Parathyroid adenoma (tissue), 2 donors: ENCODE measurements at regions not wholly inside any gene's neighbourhood (a gene's known extent, or its start where the extent isn't known, plus 50 kb on each side); places are given as distances from the start of the nearest gene placed in this dataset.
"Not testable (repeated sequence)": the region's sequence is repeated elsewhere in the genome, so short reads cannot be mapped to it uniquely, and the experiment has no call there.

Experiments used
- H2AFZ ChIP-seq: fragments of 300-600 bp; sonication (generic); one replicate; pipeline ENCODE4 v1.7.0; 2017; ENCODE audit warnings: antibody characterized with exemption, mild to moderate bottlenecking
- H3K27ac ChIP-seq: fragments of 300-600 bp; sonication (generic); one replicate; pipeline ENCODE4 v1.7.0; 2017
- H3K27me3 ChIP-seq: fragments of 300-600 bp; sonication (generic); one replicate; pipeline ENCODE4 v1.7.0; 2017; ENCODE audit warnings: low read length; ENCODE audit not compliant: control insufficient read depth, insufficient read depth
- H3K36me3 ChIP-seq: fragments of 300-600 bp; sonication (generic); one replicate; pipeline ENCODE4 v1.7.0; 2017; ENCODE audit warnings: low read length; ENCODE audit not compliant: control insufficient read depth, insufficient read depth
- H3K4me1 ChIP-seq: fragments of 300-600 bp; sonication (generic); one replicate; pipeline ENCODE4 v1.7.0; 2017; ENCODE audit warnings: control low read depth
- H3K4me2 ChIP-seq: fragments of 300-600 bp; sonication (generic); one replicate; pipeline ENCODE4 v1.7.0; 2017; ENCODE audit warnings: low read length
- H3K4me3 ChIP-seq: fragments of 300-600 bp; sonication (generic); one replicate; pipeline ENCODE4 v1.7.0; 2017; ENCODE audit warnings: low read depth, low read length
- H3K79me2 ChIP-seq: fragments of 300-600 bp; sonication (generic); one replicate; pipeline ENCODE4 v1.7.0; 2017; ENCODE audit warnings: control low read depth
- H3K9ac ChIP-seq: fragments of 300-600 bp; sonication (generic); one replicate; pipeline ENCODE4 v1.7.0; 2017; ENCODE audit warnings: mild to moderate bottlenecking
- H3K9me3 ChIP-seq: fragments of 300-600 bp; sonication (generic); one replicate; pipeline ENCODE4 v1.7.0; 2017; ENCODE audit warnings: low read length; ENCODE audit not compliant: control insufficient read depth
- TF ChIP-seq, protein P1 (sequence below): fragments of 300-600 bp; sonication (generic); IDR thresholded peaks from one replicate; pipeline ENCODE4 v1.7.0; 2017; ENCODE audit warnings: antibody characterized with exemption, mild to moderate bottlenecking
- donor health status: primary hyperparathyroidism.

DNA sequence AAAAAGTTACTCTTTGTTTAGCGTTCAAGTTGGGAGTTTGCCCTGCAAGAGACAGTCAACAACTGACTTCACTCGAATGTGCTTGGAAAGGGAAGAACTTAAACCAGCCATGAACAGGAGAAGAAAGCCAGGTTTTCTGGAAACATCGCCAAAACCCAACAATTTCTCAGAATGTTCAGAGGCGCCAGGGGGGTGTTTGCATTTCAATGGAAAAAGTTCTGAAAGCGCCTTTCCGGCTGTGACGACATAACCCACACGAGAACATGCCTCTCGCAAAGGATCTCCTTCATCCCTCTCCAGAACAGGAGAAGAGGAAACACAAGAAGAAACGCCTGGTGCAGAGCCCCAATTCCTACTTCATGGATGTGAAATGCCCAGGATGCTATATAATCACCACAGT, 78.1 kb upstream of the ADGRA3 start:
- H3K79me2 ChIP-seq = no peaks in the 10 kb centered on the region
- H3K9me3 ChIP-seq = no peaks in the 10 kb centered on the region
- TF ChIP-seq, protein P1, sequence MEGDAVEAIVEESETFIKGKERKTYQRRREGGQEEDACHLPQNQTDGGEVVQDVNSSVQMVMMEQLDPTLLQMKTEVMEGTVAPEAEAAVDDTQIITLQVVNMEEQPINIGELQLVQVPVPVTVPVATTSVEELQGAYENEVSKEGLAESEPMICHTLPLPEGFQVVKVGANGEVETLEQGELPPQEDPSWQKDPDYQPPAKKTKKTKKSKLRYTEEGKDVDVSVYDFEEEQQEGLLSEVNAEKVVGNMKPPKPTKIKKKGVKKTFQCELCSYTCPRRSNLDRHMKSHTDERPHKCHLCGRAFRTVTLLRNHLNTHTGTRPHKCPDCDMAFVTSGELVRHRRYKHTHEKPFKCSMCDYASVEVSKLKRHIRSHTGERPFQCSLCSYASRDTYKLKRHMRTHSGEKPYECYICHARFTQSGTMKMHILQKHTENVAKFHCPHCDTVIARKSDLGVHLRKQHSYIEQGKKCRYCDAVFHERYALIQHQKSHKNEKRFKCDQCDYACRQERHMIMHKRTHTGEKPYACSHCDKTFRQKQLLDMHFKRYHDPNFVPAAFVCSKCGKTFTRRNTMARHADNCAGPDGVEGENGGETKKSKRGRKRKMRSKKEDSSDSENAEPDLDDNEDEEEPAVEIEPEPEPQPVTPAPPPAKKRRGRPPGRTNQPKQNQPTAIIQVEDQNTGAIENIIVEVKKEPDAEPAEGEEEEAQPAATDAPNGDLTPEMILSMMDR = no peak
- H3K4me1 ChIP-seq = no peaks in the 10 kb centered on the region
- no peak overlapping the region for H3K4me3 ChIP-seq
- H3K27ac ChIP-seq = no peak overlapping the region
- H3K36me3 ChIP-seq = no peaks in the 10 kb centered on the region
- H2AFZ ChIP-seq = no peak overlapping the region
- H3K4me2 ChIP-seq = no peak overlapping the region
- H3K27me3 ChIP-seq = no peaks in the 10 kb centered on the region
- H3K9ac ChIP-seq = no peak overlapping the region

DNA sequence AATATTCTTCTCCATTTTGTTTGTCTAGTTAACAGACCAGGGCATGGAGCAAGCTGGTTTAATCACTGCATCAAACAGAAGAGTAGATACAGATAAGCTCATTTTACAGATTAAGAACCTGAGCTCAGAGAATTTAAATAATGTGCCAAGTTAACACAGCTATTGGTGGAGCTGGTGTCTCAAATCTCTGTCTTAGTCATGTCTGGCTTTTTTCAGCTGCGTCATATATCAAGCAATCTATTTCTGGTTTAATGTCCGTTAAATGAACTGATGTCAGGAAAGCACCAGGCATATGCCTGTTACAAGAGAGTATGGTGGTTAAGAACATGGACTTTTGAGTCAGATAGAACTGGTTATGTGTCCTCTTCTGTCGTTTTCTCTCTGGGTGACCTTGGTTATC, 79.8 kb upstream of the ADGRA3 start:
- Histone ChIP-seq H3K4me3 (no peak overlapping the region), H2AFZ (peak overlapping the region; percentile 60), H3K4me1 (no peaks in the 10 kb centered on the region), H3K27ac (no peak overlapping the region), H3K27me3 (no peaks in the 10 kb centered on the region), H3K9ac (no peak overlapping the region), H3K4me2 (no peak overlapping the region), H3K79me2 (no peaks in the 10 kb centered on the region), H3K9me3 (no peaks in the 10 kb centered on the region), H3K36me3 (no peaks in the 10 kb centered on the region)
- TF ChIP-seq, protein P1 = no peak

DNA sequence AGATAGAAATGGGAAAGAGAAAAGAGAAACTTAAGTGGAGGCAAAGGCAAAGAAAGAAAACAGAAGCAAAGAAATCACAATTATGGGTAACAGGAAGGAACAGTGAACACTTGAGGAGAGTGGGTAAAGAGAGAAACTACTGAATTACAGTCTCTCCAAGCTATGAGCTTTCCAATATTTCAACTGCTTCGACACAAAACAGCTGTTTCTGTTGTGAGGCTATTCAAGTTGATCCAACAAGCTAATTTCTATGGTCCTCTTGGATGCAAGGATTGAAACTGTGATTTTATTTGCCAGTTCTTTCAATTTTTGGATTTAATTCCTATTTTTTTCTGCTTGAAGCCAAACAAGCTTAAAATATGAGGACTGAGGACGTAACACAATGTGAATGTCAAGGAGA, 80.5 kb upstream of the ADGRA3 start:
- Histone ChIP-seq H3K4me2 (no peak overlapping the region), H2AFZ (no peak overlapping the region), H3K4me3 (no peak overlapping the region), H3K9me3 (no peaks in the 10 kb centered on the region), H3K9ac (no peak overlapping the region), H3K4me1 (no peaks in the 10 kb centered on the region), H3K27ac (no peak overlapping the region), H3K36me3 (no peaks in the 10 kb centered on the region), H3K27me3 (no peaks in the 10 kb centered on the region), H3K79me2 (no peaks in the 10 kb centered on the region)
- TF ChIP-seq, protein P1 = no peak

DNA sequence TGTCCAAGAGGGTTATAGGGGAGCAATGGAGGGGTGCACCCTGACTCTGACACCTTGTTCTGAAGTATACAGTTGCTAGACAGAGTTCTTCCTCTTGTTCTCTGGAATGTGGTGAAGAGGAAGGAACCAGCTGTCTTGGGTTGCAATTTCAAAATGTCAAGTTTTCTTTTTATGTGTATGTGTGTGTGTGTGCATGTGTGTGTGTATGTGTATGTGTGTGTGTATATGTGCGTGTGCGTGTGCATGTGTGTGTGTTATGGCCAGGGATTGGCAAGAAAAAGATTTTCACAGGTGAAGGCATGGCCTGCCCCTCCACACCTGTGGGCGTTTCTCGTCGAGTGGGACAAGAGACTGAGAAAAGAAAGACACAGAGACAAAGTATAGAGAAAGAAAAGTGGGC, 81.6 kb upstream of the ADGRA3 start:
- Histone ChIP-seq H3K4me3 (no peak overlapping the region), H3K9ac (no peak overlapping the region), H3K9me3 (no peaks in the 10 kb centered on the region), H3K27ac (no peak overlapping the region), H3K36me3 (no peaks in the 10 kb centered on the region), H2AFZ (no peak overlapping the region), H3K27me3 (no peaks in the 10 kb centered on the region), H3K79me2 (no peaks in the 10 kb centered on the region), H3K4me1 (no peaks in the 10 kb centered on the region), H3K4me2 (no peak overlapping the region)
- TF ChIP-seq, protein P1 = no peak

DNA sequence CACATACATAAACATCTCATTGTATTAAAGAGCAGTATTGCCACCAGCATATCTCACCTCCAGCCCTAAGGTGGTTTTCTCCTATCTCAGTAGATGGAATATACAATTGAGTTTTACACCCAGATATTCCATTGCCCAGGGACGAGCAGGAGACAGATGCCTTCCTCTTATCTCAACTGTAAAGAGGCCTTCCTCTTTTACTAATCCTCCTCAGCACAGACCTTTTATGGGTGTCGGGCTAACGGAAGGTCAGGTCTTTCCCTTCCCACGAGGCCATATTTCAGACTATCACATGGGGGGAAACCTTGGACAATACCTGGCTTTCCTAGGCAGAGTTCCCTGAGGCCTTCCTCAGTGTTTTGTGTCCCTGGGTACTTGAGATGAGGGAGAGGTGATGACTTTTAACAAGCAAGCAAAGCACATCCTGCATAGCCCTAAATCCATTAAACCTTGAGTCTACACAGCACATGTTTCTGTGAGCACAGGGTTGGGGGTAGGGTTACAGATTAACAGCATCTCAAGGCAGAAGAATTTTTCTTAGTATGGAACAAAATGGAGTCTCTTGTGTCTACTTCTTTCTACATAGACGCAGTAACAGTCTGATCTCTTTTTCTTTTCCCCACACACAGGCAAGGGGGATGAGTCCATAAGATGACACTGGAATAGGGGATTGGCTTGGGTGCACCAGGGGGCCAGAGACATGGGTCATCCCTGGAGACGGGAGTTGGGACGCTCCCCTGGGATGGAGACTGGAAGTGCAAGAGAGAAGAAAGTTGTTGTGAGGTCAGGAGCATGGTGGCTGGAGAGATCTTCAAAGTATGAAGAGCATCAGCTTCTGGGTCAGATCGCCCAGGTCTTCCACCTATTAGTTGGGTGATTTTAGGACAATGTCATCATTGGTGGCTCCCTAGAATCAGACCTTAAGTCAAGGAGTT, 82.5 kb upstream of the ADGRA3 start:
- H3K9ac ChIP-seq = not testable (repeated sequence)

DNA sequence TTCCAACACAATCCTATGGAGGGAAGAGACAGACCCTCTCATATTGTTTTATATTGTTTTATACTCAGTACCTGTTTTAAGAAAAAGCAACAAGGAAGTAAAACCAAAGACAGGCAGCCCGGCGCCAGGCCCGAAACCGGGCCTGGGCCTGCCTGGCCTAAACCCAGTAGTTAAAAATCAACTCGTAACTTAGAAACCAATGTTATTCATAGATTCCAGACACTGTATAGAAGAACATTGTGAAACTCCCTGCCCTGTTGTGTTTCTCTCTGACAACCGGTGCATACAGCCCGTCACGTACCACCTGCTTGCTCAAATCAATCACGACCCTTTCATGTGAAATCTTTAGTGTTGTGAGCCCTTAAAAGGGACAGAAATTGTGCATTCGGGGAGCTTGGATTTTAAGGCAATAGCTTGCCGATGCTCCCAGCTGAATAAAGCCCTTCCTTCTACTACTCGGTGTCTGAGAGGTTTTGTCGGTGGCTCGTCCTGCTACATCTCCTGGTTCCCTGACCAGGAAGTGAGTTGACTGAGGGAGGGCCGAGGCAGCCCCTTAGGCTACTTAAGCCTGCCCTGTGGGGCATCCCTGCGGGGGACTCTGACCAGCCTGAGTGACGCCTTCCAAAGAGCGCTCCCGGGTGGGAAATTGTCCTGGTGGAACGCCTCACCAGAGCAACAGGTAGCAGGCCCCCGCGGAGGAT, 83.5 kb upstream of the ADGRA3 start:
- H3K4me3 ChIP-seq, H3K27ac ChIP-seq, H3K9me3 ChIP-seq, H3K9ac ChIP-seq, H2AFZ ChIP-seq, H3K4me2 ChIP-seq, H3K4me1 ChIP-seq, H3K36me3 ChIP-seq, H3K79me2 ChIP-seq, H3K27me3 ChIP-seq: not testable (repeated sequence)

More for the DNA sequence above, 82.5 kb upstream of the ADGRA3 start:
- not testable (repeated sequence) for H3K4me3 ChIP-seq, H3K79me2 ChIP-seq, H3K4me1 ChIP-seq, H3K4me2 ChIP-seq, H3K27ac ChIP-seq, H3K9me3 ChIP-seq, H2AFZ ChIP-seq, H3K36me3 ChIP-seq, H3K27me3 ChIP-seq

DNA sequence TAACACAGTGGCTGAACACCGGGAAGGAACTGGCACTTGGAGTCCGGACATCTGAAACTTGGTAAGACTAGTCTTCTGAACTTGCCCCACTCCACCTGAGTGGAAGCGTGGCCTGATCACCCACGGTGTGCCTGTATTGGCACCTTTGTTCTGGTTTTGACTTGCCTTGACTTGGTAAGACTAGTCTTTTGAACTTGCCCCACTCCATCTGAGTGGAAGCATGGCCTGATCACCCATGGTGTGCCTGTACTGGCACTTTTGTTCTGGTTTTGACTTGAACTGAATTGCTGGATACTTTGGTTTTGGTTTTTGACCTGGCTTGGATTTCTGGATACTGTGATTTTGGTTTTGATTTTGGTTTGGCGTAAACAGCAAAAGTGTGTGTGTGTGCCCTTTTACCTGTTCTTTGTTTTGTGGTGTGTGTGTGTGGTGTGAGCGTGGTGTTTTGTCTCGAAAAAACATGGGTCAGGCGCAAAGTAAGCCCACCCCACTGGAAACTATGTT, 84.1 kb upstream of the ADGRA3 start:
- H3K9ac ChIP-seq, H3K36me3 ChIP-seq, H3K27ac ChIP-seq, H3K27me3 ChIP-seq, H3K4me3 ChIP-seq, H3K4me1 ChIP-seq, H3K9me3 ChIP-seq, H3K4me2 ChIP-seq, H2AFZ ChIP-seq, H3K79me2 ChIP-seq: not testable (repeated sequence)
